ENCODE measurements at regions not wholly inside any gene's neighbourhood (a gene's known extent, or its start where the extent isn't known, plus 50 kb on each side); places are given as distances from the start of the nearest gene placed in this dataset.

GRCh38 chr5:121386334-121386733, 465.3 kb upstream of the FTMT start:
- H4K5ac ChIP-seq (ENCODE audit: low read depth, low read length) = no peak overlapping the region
- H3K23ac ChIP-seq (ENCODE audit: low read depth, low read length) = no peak overlapping the region
- H3K27ac ChIP-seq (ENCODE audit: insufficient read depth, low read length) = no peak overlapping the region
- TF ChIP-seq MXI1 (IDR thresholded peaks at IDR 0.05; ENCODE audit: borderline replicate concordance, low read depth, low read length) (no peak), RCOR1 (IDR thresholded peaks at IDR 0.05; ENCODE audit: insufficient replicate concordance, low read length) (no peak), CEBPB (IDR thresholded peaks at IDR 0.05; ENCODE audit: low read depth, low read length) (no peak), NFE2L2 (IDR thresholded peaks at IDR 0.05; ENCODE audit: low read depth, low read length) (no peak), RFX5 (IDR thresholded peaks at IDR 0.05; ENCODE audit: low read depth, low read length) (no peak), RAD21 (IDR thresholded peaks at IDR 0.05; ENCODE audit: low read length) (no peak), POLR2A (IDR thresholded peaks at IDR 0.05; ENCODE audit: low read depth, low read length) (no peak), FOS (IDR thresholded peaks at IDR 0.05; ENCODE audit: low read depth, low read length) (no peak), MAFK (IDR thresholded peaks at IDR 0.05; ENCODE audit: low read depth, low read length) (no peak), ELK1 (IDR thresholded peaks at IDR 0.05; ENCODE audit: borderline replicate concordance, low read depth, low read length) (no peak), BHLHE40 (IDR thresholded peaks at IDR 0.05; ENCODE audit: low read depth, low read length) (no peak), MAZ (IDR thresholded peaks at IDR 0.05; ENCODE audit: borderline replicate concordance, low read depth, low read length) (no peak)
- TF ChIP-seq, protein P1, sequence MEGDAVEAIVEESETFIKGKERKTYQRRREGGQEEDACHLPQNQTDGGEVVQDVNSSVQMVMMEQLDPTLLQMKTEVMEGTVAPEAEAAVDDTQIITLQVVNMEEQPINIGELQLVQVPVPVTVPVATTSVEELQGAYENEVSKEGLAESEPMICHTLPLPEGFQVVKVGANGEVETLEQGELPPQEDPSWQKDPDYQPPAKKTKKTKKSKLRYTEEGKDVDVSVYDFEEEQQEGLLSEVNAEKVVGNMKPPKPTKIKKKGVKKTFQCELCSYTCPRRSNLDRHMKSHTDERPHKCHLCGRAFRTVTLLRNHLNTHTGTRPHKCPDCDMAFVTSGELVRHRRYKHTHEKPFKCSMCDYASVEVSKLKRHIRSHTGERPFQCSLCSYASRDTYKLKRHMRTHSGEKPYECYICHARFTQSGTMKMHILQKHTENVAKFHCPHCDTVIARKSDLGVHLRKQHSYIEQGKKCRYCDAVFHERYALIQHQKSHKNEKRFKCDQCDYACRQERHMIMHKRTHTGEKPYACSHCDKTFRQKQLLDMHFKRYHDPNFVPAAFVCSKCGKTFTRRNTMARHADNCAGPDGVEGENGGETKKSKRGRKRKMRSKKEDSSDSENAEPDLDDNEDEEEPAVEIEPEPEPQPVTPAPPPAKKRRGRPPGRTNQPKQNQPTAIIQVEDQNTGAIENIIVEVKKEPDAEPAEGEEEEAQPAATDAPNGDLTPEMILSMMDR (conservative IDR thresholded peaks at IDR 0.05; ENCODE audit: low read depth, low read length) = no peak
- no peaks in the 10 kb centered on the region for H3K36me3 ChIP-seq (ENCODE audit: control insufficient read depth, insufficient read depth, low read length)
- no peaks in the 10 kb centered on the region for H3K9me3 ChIP-seq (ENCODE audit: control insufficient read depth, insufficient read depth, low read length)
- intact Hi-C loops (cut with micrococcal nuclease) = no loop called here
- H2AK9ac ChIP-seq (replicated peaks; ENCODE audit: low read depth, low read length, poor library complexity) = no peak overlapping the region
- H3K14ac ChIP-seq (replicated peaks; ENCODE audit: low read depth, low read length) = no peak overlapping the region
- no TSS peak for BruUV-seq (replicated peaks)
- no peaks in the 10 kb centered on the region for H3K79me1 ChIP-seq (ENCODE audit: low read depth in 1 of 2, low read length in 2 of 2)
- H3K4me3 ChIP-seq (ENCODE audit: insufficient read depth, low read depth, low read length) = no peak overlapping the region
- H2BK20ac ChIP-seq (ENCODE audit: low read depth, low read length) = no peak overlapping the region
- no peak overlapping the region for H2AFZ ChIP-seq (replicated peaks; ENCODE audit: low read length, poor library complexity)
- no CpG with 5 or more reads among the region's 2 CpGs for WGBS, 2 experiments (ENCODE audit: extremely low coverage in 2 of 2, insufficient read length in 1 of 2)
- no peaks in the 10 kb centered on the region for H3K9me1 ChIP-seq (ENCODE audit: insufficient read depth, low read length)
- no peak overlapping the region for H2BK120ac ChIP-seq (ENCODE audit: low read depth, low read length)
- CTCF ChIA-PET = interaction anchor here (0.7 kb wide), 1 partner anchor 339 kb away, joined by 3 read pairs; no protein-coding TSS in a partner anchor
- H3K56ac ChIP-seq (ENCODE audit: extremely low read depth, insufficient read depth, low read length) = no peak overlapping the region
- ATAC-seq (ENCODE audit: low read depth) = no peak
- H4K91ac ChIP-seq (ENCODE audit: insufficient read depth, low read depth, low read length) = no peak overlapping the region
- H3K27me3 ChIP-seq (ENCODE audit: control insufficient read depth, insufficient read depth, low read length) = no peaks in the 10 kb centered on the region
- no peak overlapping the region for H2AK5ac ChIP-seq (ENCODE audit: low read depth, low read length)
- no peaks in the 10 kb centered on the region for H4K20me1 ChIP-seq (ENCODE audit: insufficient read depth, low read length)
- no peak overlapping the region for H3K4ac ChIP-seq (ENCODE audit: low read depth, low read length)
- H3K18ac ChIP-seq (ENCODE audit: low read depth, low read length) = no peak overlapping the region
- no peak overlapping the region for H2BK15ac ChIP-seq (ENCODE audit: low read depth, low read length)
- POLR2A ChIA-PET (ENCODE audit: unreplicated experiment) = no interaction called here
- dilution Hi-C loops (cut with HindIII; ENCODE audit: low sequenced_read_pairs, unreplicated experiment) = no loop called here
- no peak for DNase-seq
- H4K8ac ChIP-seq (ENCODE audit: low read depth in 2 of 2, low read length in 2 of 2) = no peak overlapping the region
- H2BK5ac ChIP-seq (ENCODE audit: low read depth, low read length, poor library complexity, severe bottlenecking) = no peak overlapping the region
- H3K4me1 ChIP-seq (ENCODE audit: control insufficient read depth, insufficient read depth, low read length) = no peaks in the 10 kb centered on the region
- in situ Hi-C loops (cut with MboI; ENCODE audit: low sequenced_read_pairs) = no loop called here
- H3K9ac ChIP-seq (ENCODE audit: low read depth, low read length) = no peak overlapping the region
- H3K4me2 ChIP-seq (ENCODE audit: low read depth, low read length) = no peak overlapping the region

Measured in IMR-90 (cell line).